Mucosa of descending colon (tissue), 3 donors: ENCODE measurements at regions not wholly inside any gene's neighbourhood (a gene's known extent, or its start where the extent isn't known, plus 50 kb on each side); places are given as distances from the start of the nearest gene placed in this dataset.

ENCODE experiments used
- ATAC-seq: fragments of 200-7000 bp; cut with Tn5 transposase; one replicate; pipeline ENCODE4 v1.9.1; 2020; ENCODE audit warnings: mild to moderate bottlenecking, moderate library complexity
- DNase-seq, 3 donors: peaks; one replicate each; pipeline ENCODE4 v3.0.0-alpha.2; 2020
- H3K36me3 ChIP-seq: fragments of 200-600 bp; one replicate; pipeline ENCODE4 v1.8.0; 2021; ENCODE audit warnings: low read depth, mild to moderate bottlenecking
- H3K4me1 ChIP-seq: fragments of 200-600 bp; one replicate; pipeline ENCODE4 v1.8.0; 2021; ENCODE audit warnings: low read depth, mild to moderate bottlenecking
- H3K4me3 ChIP-seq: fragments of 200-600 bp; one replicate; pipeline ENCODE4 v1.8.0; 2021; ENCODE audit warnings: mild to moderate bottlenecking
- H3K9me3 ChIP-seq: fragments of 200-600 bp; one replicate; pipeline ENCODE4 v1.8.0; 2021; ENCODE audit warnings: mild to moderate bottlenecking
- intact Hi-C, 2 donors: fragments of 100-400 bp; cut with DNase I in 1 of 2; cut with micrococcal nuclease in 1 of 2; formaldehyde crosslinking; loops; one replicate each; pipeline versions ENCODE4 v1.11.0 to v1.11.1; 2022; cut with DNase I, micrococcal nuclease
- TF ChIP-seq, protein P1 (sequence below): fragments of 200-600 bp; IDR thresholded peaks from one replicate; pipeline ENCODE4 v1.8.0; 2022; ENCODE audit warnings: antibody characterized with exemption, mild to moderate bottlenecking
- donor health status: DM: no; HTN: no; CAD: no; lungs with moderate emphysema.
- donor health status: DM: no; HTN: no; CAD: no.
- donor health status: DM: no; HTN: yes; CAD: no.

DNA sequence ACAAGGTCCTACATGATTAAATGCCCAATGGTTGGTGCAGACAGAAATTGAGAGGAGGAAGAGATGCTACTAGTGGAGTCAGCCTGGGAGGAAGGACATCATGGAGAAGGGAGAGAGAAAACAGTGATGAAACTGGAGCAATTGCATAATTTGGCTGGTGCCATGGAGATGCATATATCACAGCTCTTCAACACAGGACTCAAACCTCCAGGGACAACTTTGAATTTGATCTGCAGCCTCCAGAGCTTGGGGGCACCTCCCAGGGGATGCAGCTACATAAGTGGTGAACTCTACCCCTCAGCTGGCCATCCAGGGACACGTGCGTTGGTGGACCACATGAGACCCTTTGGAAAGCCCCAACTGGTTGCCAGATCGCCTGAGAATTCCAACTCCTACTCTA lies 80.4 kb downstream of the CTAGE1 start:
- Histone ChIP-seq H3K4me3 (no peak overlapping the region), H3K36me3 (no peaks in the 10 kb centered on the region), H3K4me1 (peaks cover 3% of the 10 kb centered on the region), H3K9me3 (no peaks in the 10 kb centered on the region)
- TF ChIP-seq, protein P1, sequence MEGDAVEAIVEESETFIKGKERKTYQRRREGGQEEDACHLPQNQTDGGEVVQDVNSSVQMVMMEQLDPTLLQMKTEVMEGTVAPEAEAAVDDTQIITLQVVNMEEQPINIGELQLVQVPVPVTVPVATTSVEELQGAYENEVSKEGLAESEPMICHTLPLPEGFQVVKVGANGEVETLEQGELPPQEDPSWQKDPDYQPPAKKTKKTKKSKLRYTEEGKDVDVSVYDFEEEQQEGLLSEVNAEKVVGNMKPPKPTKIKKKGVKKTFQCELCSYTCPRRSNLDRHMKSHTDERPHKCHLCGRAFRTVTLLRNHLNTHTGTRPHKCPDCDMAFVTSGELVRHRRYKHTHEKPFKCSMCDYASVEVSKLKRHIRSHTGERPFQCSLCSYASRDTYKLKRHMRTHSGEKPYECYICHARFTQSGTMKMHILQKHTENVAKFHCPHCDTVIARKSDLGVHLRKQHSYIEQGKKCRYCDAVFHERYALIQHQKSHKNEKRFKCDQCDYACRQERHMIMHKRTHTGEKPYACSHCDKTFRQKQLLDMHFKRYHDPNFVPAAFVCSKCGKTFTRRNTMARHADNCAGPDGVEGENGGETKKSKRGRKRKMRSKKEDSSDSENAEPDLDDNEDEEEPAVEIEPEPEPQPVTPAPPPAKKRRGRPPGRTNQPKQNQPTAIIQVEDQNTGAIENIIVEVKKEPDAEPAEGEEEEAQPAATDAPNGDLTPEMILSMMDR: no peak
- no peak for DNase-seq
- intact Hi-C loops: no loop called here
- ATAC-seq: no peak

DNA sequence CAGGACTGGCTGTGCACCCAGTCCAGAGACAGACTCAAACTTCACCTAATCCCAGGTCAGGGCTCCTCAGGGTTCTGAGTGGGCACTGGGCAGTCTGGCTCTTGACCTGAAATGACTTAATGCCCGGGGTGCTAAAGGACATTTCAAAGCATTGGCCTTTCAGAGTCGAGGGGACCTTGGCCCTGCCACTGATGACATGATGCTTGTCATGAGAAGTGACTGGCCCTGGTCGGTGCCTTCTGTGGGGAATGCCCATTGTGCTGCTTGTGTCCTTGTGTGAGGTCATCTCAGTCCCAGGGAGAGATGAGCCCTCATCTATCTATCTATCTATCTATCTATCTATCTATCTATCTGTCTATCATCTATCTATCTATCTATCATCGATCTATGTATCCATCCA lies 81.3 kb downstream of the CTAGE1 start:
- Histone ChIP-seq H3K9me3 (no peaks in the 10 kb centered on the region), H3K4me1 (peaks cover 3% of the 10 kb centered on the region), H3K4me3 (no peak overlapping the region), H3K36me3 (no peaks in the 10 kb centered on the region)
- no peak for DNase-seq
- peak; percentile 9 for ATAC-seq
- TF ChIP-seq, protein P1: no peak
- intact Hi-C loops: no loop called here

DNA sequence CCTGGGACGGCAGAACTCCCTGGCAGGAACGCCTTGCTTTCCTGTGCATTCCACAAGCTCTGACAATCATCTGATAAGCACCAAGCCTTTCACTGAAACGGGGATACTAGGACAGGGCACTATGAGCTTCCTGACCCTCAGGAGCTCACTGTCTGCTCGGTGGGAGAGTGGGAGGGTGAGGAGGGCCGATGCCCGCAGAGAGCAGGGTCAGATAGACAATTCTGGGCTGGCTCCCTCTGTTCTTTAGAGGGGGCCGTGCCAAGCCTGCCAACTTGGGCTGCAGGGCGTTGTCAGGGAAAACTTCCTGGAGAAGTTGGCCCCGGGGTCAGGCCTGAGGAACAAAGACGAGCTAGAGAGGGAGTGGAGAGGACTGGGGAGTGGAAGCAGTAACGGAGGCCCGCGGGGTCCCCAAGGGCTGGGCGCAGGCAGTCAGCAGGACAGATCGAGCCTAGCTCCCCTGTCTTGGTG lies 82.0 kb downstream of the CTAGE1 start:
- DNase-seq (peak; percentile 81 to 85 (median 82)), ATAC-seq (peak; percentile 94)
- Histone ChIP-seq H3K9me3 (no peaks in the 10 kb centered on the region), H3K36me3 (no peaks in the 10 kb centered on the region), H3K4me3 (no peak overlapping the region), H3K4me1 (peaks cover 3% of the 10 kb centered on the region)
- TF ChIP-seq, protein P1: no peak
- intact Hi-C loops: no loop called here

DNA sequence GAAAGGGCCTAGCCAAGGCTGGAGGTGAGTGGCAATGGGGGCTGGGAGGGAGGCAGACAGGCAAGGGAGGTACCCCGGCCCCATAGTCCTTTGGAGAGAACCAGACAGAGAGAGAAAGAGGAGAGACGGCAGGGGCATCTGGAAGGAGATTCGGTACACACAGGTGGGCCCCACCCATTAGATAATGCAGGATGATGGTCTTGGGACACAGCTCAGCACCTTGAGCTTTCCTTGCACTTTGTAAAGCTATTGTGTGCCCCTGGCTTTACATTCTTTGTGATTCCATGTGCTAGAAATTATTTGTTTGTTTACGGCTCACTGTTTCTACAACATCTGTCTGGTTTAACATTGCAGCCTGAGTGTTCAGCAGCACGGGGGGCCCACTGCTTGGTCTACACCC lies 83.1 kb downstream of the CTAGE1 start:
- Histone ChIP-seq H3K4me3 (no peak overlapping the region), H3K4me1 (peaks cover 3% of the 10 kb centered on the region), H3K36me3 (no peaks in the 10 kb centered on the region), H3K9me3 (no peaks in the 10 kb centered on the region)
- intact Hi-C loops: no loop called here
- TF ChIP-seq, protein P1: no peak
- no peak for DNase-seq
- ATAC-seq: no peak

DNA sequence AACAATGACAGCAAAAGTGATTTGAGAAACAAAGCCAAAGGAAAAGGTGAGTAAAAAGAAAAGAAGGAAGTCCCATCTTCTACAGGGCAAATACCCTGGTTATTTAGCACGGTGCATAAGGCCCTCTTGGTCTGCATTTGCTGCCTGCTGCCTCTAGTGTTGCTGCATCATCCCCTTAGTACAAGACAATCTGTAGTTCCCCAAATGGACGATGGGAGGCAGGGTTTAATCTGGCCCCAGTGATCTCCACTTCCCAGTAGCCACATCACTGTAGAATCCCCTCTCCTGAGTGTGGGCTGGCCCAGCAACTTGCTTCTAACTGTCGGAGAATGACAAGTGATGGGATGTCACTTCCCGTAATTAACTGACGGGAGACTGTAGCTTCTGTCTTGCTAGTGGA lies 85.1 kb downstream of the CTAGE1 start:
- H3K9me3 ChIP-seq: no peaks in the 10 kb centered on the region
- TF ChIP-seq, protein P1: no peak
- no peak for DNase-seq
- ATAC-seq: no peak
- intact Hi-C loops: no loop called here
- no peak overlapping the region for H3K4me3 ChIP-seq
- peaks cover 3% of the 10 kb centered on the region for H3K4me1 ChIP-seq
- no peaks in the 10 kb centered on the region for H3K36me3 ChIP-seq

GRCh38 chr18:22330508-22330907 lies 87.2 kb downstream of the CTAGE1 start:
- H3K4me1 ChIP-seq: no peaks in the 10 kb centered on the region
- no peaks in the 10 kb centered on the region for H3K36me3 ChIP-seq
- ATAC-seq (no peak), DNase-seq (no peak)
- intact Hi-C loops: no loop called here
- TF ChIP-seq, protein P1: no peak
- no peak overlapping the region for H3K4me3 ChIP-seq
- H3K9me3 ChIP-seq: no peaks in the 10 kb centered on the region
